Osteocyte (in vitro differentiated cells): ENCODE measurements at regions not wholly inside any gene's neighbourhood (a gene's known extent, or its start where the extent isn't known, plus 50 kb on each side); places are given as distances from the start of the nearest gene placed in this dataset.

Source experiments
- DNase-seq: peaks from one replicate; pipeline ENCODE4 v3.0.0; 2021; ENCODE audit warnings: mixed read lengths; ENCODE audit not compliant: unreplicated experiment; ENCODE audit errors: extremely low spot score
- H3K27ac Mint-ChIP-seq: one replicate; pipeline ENCODE4 v1.8.0; 2021; ENCODE audit warnings: mild to moderate bottlenecking, mixed read lengths; ENCODE audit not compliant: unreplicated experiment
- H3K27me3 Mint-ChIP-seq: one replicate; pipeline ENCODE4 v1.8.0; 2021; ENCODE audit warnings: mixed read lengths; ENCODE audit not compliant: unreplicated experiment
- H3K36me3 Mint-ChIP-seq: one replicate; pipeline ENCODE4 v1.8.0; 2021; ENCODE audit warnings: mixed read lengths; ENCODE audit not compliant: unreplicated experiment
- H3K4me1 Mint-ChIP-seq: one replicate; pipeline ENCODE4 v1.8.0; 2021; ENCODE audit warnings: mixed read lengths; ENCODE audit not compliant: unreplicated experiment
- H3K4me3 Mint-ChIP-seq: one replicate; pipeline ENCODE4 v1.8.0; 2021; ENCODE audit warnings: mild to moderate bottlenecking, moderate library complexity, mixed read lengths; ENCODE audit not compliant: unreplicated experiment
- H3K9me3 Mint-ChIP-seq: one replicate; pipeline ENCODE4 v1.8.0; 2021; ENCODE audit warnings: mixed read lengths; ENCODE audit not compliant: unreplicated experiment
- CTCF ChIP-seq: fragments of 200-600 bp; sonication (generic); IDR thresholded peaks from 2 replicates; pipeline ENCODE4 v1.5.0; 2021; ENCODE audit warnings: antibody characterized with exemption, mild to moderate bottlenecking, moderate library complexity

- no peak for TF ChIP-seq CTCF
- peaks cover 5% of the 10 kb centered on the region for H3K9me3 Mint-ChIP-seq
- no peak overlapping the region for H3K4me3 Mint-ChIP-seq
- peaks cover 22% of the 10 kb centered on the region for H3K27me3 Mint-ChIP-seq
- H3K36me3 Mint-ChIP-seq = no peaks in the 10 kb centered on the region
- no peak overlapping the region for H3K27ac Mint-ChIP-seq
- no peak for DNase-seq
- no peaks in the 10 kb centered on the region for H3K4me1 Mint-ChIP-seq
Measured at GRCh38 chr21:33155005-33155404, 74.7 kb upstream of the IFNAR2 start.

GRCh38 chr21:33155422-33155821 is 74.3 kb upstream of the IFNAR2 start:
- Mint-ChIP-seq H3K27ac (no peak overlapping the region), H3K9me3 (peaks cover 5% of the 10 kb centered on the region), H3K27me3 (peaks cover 21% of the 10 kb centered on the region), H3K36me3 (no peaks in the 10 kb centered on the region), H3K4me3 (no peak overlapping the region), H3K4me1 (no peaks in the 10 kb centered on the region)
- TF ChIP-seq CTCF = no peak
- no peak for DNase-seq

GRCh38 chr21:33157303-33157702 is 72.4 kb upstream of the IFNAR2 start:
- H3K27me3 Mint-ChIP-seq = peaks cover 34% of the 10 kb centered on the region
- no peak overlapping the region for H3K4me3 Mint-ChIP-seq
- H3K36me3 Mint-ChIP-seq = no peaks in the 10 kb centered on the region
- no peak for TF ChIP-seq CTCF
- no peak overlapping the region for H3K27ac Mint-ChIP-seq
- H3K9me3 Mint-ChIP-seq = peaks cover 5% of the 10 kb centered on the region
- no peak for DNase-seq
- H3K4me1 Mint-ChIP-seq = peaks cover under 1% of the 10 kb centered on the region

GRCh38 chr21:33158654-33159053 is 71.1 kb upstream of the IFNAR2 start:
- Mint-ChIP-seq H3K27ac (no peak overlapping the region), H3K4me1 (peaks cover 3% of the 10 kb centered on the region), H3K4me3 (no peak overlapping the region), H3K27me3 (peaks cover 38% of the 10 kb centered on the region), H3K36me3 (no peaks in the 10 kb centered on the region), H3K9me3 (peaks cover 5% of the 10 kb centered on the region)
- no peak for DNase-seq
- TF ChIP-seq CTCF = no peak

- DNase-seq = no peak
- no peak overlapping the region for H3K27ac Mint-ChIP-seq
- peaks cover 50% of the 10 kb centered on the region for H3K27me3 Mint-ChIP-seq
- H3K4me1 Mint-ChIP-seq = peaks cover 3% of the 10 kb centered on the region
- no peaks in the 10 kb centered on the region for H3K36me3 Mint-ChIP-seq
- H3K4me3 Mint-ChIP-seq = no peak overlapping the region
- no peak for TF ChIP-seq CTCF
- peaks cover 5% of the 10 kb centered on the region for H3K9me3 Mint-ChIP-seq
Measured at GRCh38 chr21:33162436-33162951, 67.2 kb upstream of the IFNAR2 start.
